HCT116 (cell line): ENCODE measurements at regions not wholly inside any gene's neighbourhood (a gene's known extent, or its start where the extent isn't known, plus 50 kb on each side); places are given as distances from the start of the nearest gene placed in this dataset.

Experiments used
- ATAC-seq: fragments of 200-7000 bp; cut with Tn5 transposase; 2 replicates; pipeline ENCODE4 v1.9.1; 2020; ENCODE audit warnings: mild to moderate bottlenecking, moderate library complexity
- BruUV-seq: library from RNA; stranded (reverse); fragments of 400-500 nt; replicated peaks from 2 replicates; lab custom pipeline; 2021; lab: Mats Ljungman, UMichigan
- CTCF ChIA-PET: fragments of 300-600 bp; sonication (Branson Sonifier 250); formaldehyde crosslinking; loops from one replicate; lab custom pipeline; 2021; ENCODE audit warnings: antibody characterized with exemption; lab: Charles Lee
- POLR2A ChIA-PET: fragments of 300-600, 350-600 bp; sonication (Branson Sonifier 250); formaldehyde crosslinking; loops from one replicate; lab custom pipeline; 2021; ENCODE audit warnings: antibody characterized with exemption; lab: Charles Lee
- RAD21 ChIA-PET, 2 experiments: fragments of 300-600 bp; sonication (Branson Sonifier 250); formaldehyde crosslinking; loops; one replicate each; lab custom pipeline; 2023; ENCODE audit warnings: low total read pairs in 2 of 2; ENCODE audit not compliant: uncharacterized antibody in 2 of 2, unreplicated experiment in 2 of 2, low non-redundant PET in 1 of 2; lab: Charles Lee
- DNase-seq: peaks from one replicate; pipeline ENCODE4 v3.0.0-alpha.2; 2010; ENCODE audit warnings: low read depth, low spot score
- H2AFZ ChIP-seq: fragments of 200-600 bp; shearing (Covaris generic), sonication (generic); 2 replicates; pipeline ENCODE4 v1.6.1; 2017; ENCODE audit warnings: low read depth, mixed run types, mixed read lengths, antibody characterized with exemption, low read length; ENCODE audit not compliant: poor library complexity, severe bottlenecking
- H3K27ac ChIP-seq: 2 replicates; pipeline ENCODE4 v1.5.1; 2012; ENCODE audit warnings: low read depth, low read length
- H3K27me3 ChIP-seq: fragments of 200-600 bp; sonication (generic); 2 replicates; pipeline ENCODE4 v1.6.1; 2016; ENCODE audit warnings: mixed run types, low read length, mixed read lengths; ENCODE audit not compliant: insufficient read depth
- H3K36me3 ChIP-seq, 2 experiments: fragments of 200-500 bp in 1 of 2; fragments of 200-600 bp in 1 of 2; sonication (Bioruptor generic) in 1 of 2; sonication (generic) in 1 of 2; 2 replicates each; pipeline versions ENCODE4 v1.5.1 to v1.6.1; 2014 to 2016; ENCODE audit warnings: low read length in 2 of 2, inconsistent platforms in 1 of 2, mixed read lengths in 1 of 2, mixed run types in 1 of 2; ENCODE audit not compliant: insufficient read depth in 2 of 2, control insufficient read depth in 1 of 2
- H3K4me1 ChIP-seq, 2 experiments: fragments of 200-600 bp in 1 of 2; sonication (generic) in 1 of 2; 2 replicates each; pipeline versions ENCODE4 v1.5.1 to v1.6.1; 2012 to 2017; ENCODE audit warnings: low read length in 2 of 2, inconsistent platforms in 1 of 2, mild to moderate bottlenecking in 1 of 2, mixed read lengths in 1 of 2, mixed run types in 1 of 2, moderate library complexity in 1 of 2; ENCODE audit not compliant: insufficient read depth in 2 of 2, control insufficient read depth in 1 of 2
- H3K4me2 ChIP-seq: fragments of 200-600 bp; sonication (generic); 2 replicates; pipeline ENCODE4 v1.6.1; 2017; ENCODE audit warnings: mixed run types, low read length, mixed read lengths
- H3K4me3 ChIP-seq, 2 experiments: fragments of 200-600 bp in 1 of 2; sonication (generic) in 1 of 2; replicated peaks in 1 of 2; 2 replicates each; pipeline ENCODE4 v1.5.1; 2011 to 2016; ENCODE audit warnings: low read length in 2 of 2, control low read depth in 1 of 2, low read depth in 1 of 2, mild to moderate bottlenecking in 1 of 2, mixed read lengths in 1 of 2, mixed run types in 1 of 2
- H3K79me2 ChIP-seq: fragments of 200-600 bp; sonication (generic); 2 replicates; pipeline ENCODE4 v1.6.1; 2017; ENCODE audit warnings: mild to moderate bottlenecking, mixed run types, low read length, moderate library complexity, mixed read lengths; ENCODE audit not compliant: insufficient read depth
- H3K9ac ChIP-seq: fragments of 200-600 bp; sonication (generic); 2 replicates; pipeline ENCODE4 v1.6.1; 2016; ENCODE audit warnings: low read length, mixed read lengths
- H3K9me2 ChIP-seq: fragments of 200-600 bp; sonication (generic), shearing (Covaris generic); 2 replicates; pipeline ENCODE4 v1.6.1; 2017; ENCODE audit warnings: mixed run types, mild to moderate bottlenecking, moderate library complexity; ENCODE audit not compliant: insufficient read depth
- H3K9me3 ChIP-seq, 2 experiments: fragments of 200-500 bp in 1 of 2; fragments of 200-600 bp in 1 of 2; sonication (Bioruptor generic) in 1 of 2; sonication (generic) in 1 of 2; 2 replicates each; pipeline ENCODE4 v1.6.1; 2014 to 2017; ENCODE audit warnings: low read length in 2 of 2, mixed read lengths in 2 of 2, inconsistent platforms in 1 of 2, low read depth in 1 of 2, mild to moderate bottlenecking in 1 of 2, mixed run types in 1 of 2, moderate library complexity in 1 of 2; ENCODE audit not compliant: control insufficient read depth in 1 of 2, insufficient read depth in 1 of 2
- H4K20me1 ChIP-seq: fragments of 200-600 bp; sonication (generic), shearing (Covaris generic); 2 replicates; pipeline ENCODE4 v1.6.1; 2017; ENCODE audit warnings: mixed run types, mild to moderate bottlenecking, moderate library complexity; ENCODE audit not compliant: insufficient read depth
- CBX3 ChIP-seq: IDR thresholded peaks from 2 replicates; pipeline ENCODE4 v1.6.1; 2012; ENCODE audit warnings: low read depth
- ELF1 ChIP-seq: IDR thresholded peaks from 2 replicates; pipeline ENCODE4 v1.6.1; 2012; ENCODE audit warnings: low read depth, borderline replicate concordance
- EZH2 ChIP-seq: fragments of 200-600 bp; sonication (generic); IDR thresholded peaks from 2 replicates; pipeline ENCODE4 v1.6.1; 2017; ENCODE audit warnings: antibody characterized with exemption, mixed run types
- EZH2phosphoT487 ChIP-seq: fragments of 200-600 bp; IDR thresholded peaks from 2 replicates; pipeline ENCODE4 v1.6.1; 2018; ENCODE audit warnings: antibody characterized with exemption, borderline replicate concordance
- FOSL1 ChIP-seq: IDR thresholded peaks from 2 replicates; pipeline ENCODE4 v1.6.1; 2012; ENCODE audit warnings: low read depth
- JUND ChIP-seq: IDR thresholded peaks from 2 replicates; pipeline ENCODE4 v1.6.1; 2012
- SIN3A ChIP-seq: IDR thresholded peaks from 2 replicates; pipeline ENCODE4 v1.6.1; 2012; ENCODE audit warnings: low read depth
- SRF ChIP-seq: IDR thresholded peaks from 2 replicates; pipeline ENCODE4 v1.6.1; 2012; ENCODE audit warnings: low read depth
- YY1 ChIP-seq: IDR thresholded peaks from 2 replicates; pipeline ENCODE4 v1.6.1; 2011; ENCODE audit warnings: low read length, low read depth, moderate library complexity, mild to moderate bottlenecking; ENCODE audit not compliant: insufficient replicate concordance; ENCODE audit errors: extremely low read depth
- ZBTB33 ChIP-seq: IDR thresholded peaks from 2 replicates; pipeline ENCODE4 v1.6.1; 2011; ENCODE audit warnings: mild to moderate bottlenecking, low read length, moderate library complexity; ENCODE audit not compliant: insufficient replicate concordance; ENCODE audit errors: extremely low read depth
- ZFX ChIP-seq: fragments of 450-650 bp; IDR thresholded peaks from 2 replicates; pipeline ENCODE4 v1.6.1; 2017
- intact Hi-C: fragments of 100-400 bp; cut with micrococcal nuclease; formaldehyde crosslinking; loops from 2 replicates; pipeline ENCODE4 v1.10.0; 2022
- TF ChIP-seq, protein P1 (sequence below), 3 experiments: fragments of 200-600 bp in 1 of 3; sonication (generic) in 1 of 3; IDR thresholded peaks in 2 of 3; conservative IDR thresholded peaks in 1 of 3; 2 replicates each; pipeline ENCODE4 v1.5.1; 2012 to 2017; ENCODE audit warnings: low read depth in 2 of 3, low read length in 2 of 3, antibody characterized with exemption in 1 of 3, borderline replicate concordance in 1 of 3, control low read depth in 1 of 3, mild to moderate bottlenecking in 1 of 3, mixed read lengths in 1 of 3, mixed run types in 1 of 3, moderate library complexity in 1 of 3; ENCODE audit not compliant: insufficient read depth in 1 of 3
- TF ChIP-seq, protein P2 (sequence below): IDR thresholded peaks from 2 replicates; pipeline ENCODE4 v1.6.1; 2012; ENCODE audit warnings: low read depth

DNA sequence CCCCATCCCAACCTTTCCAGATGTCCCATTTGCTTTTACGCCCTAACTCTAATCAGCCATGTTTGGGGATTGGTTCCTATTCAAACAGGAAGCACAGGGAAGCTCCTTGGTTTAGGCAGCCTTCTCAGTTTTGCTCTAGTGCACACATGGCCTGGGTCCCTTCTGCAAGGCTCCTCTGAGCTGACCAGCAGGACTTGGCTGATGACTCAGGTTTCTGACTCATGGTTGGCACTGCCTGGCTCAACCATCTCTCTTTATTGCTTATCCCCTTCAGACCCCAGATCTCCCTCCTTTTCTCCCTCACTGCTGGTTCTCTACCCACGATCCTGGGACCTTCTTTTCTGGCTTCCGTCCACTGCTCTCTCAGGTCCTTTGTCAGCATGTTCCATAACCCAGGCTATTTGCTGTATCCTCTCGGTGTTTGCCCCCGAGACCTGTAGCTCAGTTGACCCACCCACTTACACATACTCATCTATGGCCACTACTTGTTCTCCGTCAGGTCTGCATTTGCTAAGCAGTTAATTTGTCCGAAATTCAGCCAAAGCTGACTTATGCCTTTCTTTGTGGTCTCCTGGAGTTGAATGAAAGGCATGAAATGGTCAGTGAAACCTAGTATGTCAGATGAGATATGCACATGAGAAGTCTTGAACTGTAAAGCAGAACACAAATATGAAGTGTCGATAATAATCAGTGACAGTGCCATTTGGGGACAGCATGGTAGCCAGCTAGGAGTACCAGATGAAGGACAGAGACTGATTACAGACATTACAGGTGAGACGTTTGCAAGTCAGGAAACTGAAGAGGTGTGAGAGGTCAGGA is 323.5 kb upstream of the ROPN1 start:
- H3K4me3 ChIP-seq = no peak overlapping the region
- no peaks in the 10 kb centered on the region for H3K79me2 ChIP-seq
- no peaks in the 10 kb centered on the region for H3K36me3 ChIP-seq
- H3K9me3 ChIP-seq = no peaks in the 10 kb centered on the region
- TF ChIP-seq ZFX (no peak), SRF (no peak), ELF1 (no peak), EZH2 (no peak), ZBTB33 (no peak), CBX3 (no peak), YY1 (no peak), FOSL1 (peak; percentile 49), EZH2phosphoT487 (no peak), SIN3A (no peak), JUND (peak; percentile 33; the same call in 1 of the 2 replicates)
- TF ChIP-seq, protein P1, sequence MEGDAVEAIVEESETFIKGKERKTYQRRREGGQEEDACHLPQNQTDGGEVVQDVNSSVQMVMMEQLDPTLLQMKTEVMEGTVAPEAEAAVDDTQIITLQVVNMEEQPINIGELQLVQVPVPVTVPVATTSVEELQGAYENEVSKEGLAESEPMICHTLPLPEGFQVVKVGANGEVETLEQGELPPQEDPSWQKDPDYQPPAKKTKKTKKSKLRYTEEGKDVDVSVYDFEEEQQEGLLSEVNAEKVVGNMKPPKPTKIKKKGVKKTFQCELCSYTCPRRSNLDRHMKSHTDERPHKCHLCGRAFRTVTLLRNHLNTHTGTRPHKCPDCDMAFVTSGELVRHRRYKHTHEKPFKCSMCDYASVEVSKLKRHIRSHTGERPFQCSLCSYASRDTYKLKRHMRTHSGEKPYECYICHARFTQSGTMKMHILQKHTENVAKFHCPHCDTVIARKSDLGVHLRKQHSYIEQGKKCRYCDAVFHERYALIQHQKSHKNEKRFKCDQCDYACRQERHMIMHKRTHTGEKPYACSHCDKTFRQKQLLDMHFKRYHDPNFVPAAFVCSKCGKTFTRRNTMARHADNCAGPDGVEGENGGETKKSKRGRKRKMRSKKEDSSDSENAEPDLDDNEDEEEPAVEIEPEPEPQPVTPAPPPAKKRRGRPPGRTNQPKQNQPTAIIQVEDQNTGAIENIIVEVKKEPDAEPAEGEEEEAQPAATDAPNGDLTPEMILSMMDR (IDR thresholded peaks at IDR 0.05 in 2 of 3, conservative IDR thresholded peaks at IDR 0.05 in 1 of 3; ENCODE audit: borderline replicate concordance in 1 of 3, insufficient read depth in 1 of 3, low read depth in 2 of 3, low read length in 2 of 3) = no peak
- TF ChIP-seq, protein P2, sequence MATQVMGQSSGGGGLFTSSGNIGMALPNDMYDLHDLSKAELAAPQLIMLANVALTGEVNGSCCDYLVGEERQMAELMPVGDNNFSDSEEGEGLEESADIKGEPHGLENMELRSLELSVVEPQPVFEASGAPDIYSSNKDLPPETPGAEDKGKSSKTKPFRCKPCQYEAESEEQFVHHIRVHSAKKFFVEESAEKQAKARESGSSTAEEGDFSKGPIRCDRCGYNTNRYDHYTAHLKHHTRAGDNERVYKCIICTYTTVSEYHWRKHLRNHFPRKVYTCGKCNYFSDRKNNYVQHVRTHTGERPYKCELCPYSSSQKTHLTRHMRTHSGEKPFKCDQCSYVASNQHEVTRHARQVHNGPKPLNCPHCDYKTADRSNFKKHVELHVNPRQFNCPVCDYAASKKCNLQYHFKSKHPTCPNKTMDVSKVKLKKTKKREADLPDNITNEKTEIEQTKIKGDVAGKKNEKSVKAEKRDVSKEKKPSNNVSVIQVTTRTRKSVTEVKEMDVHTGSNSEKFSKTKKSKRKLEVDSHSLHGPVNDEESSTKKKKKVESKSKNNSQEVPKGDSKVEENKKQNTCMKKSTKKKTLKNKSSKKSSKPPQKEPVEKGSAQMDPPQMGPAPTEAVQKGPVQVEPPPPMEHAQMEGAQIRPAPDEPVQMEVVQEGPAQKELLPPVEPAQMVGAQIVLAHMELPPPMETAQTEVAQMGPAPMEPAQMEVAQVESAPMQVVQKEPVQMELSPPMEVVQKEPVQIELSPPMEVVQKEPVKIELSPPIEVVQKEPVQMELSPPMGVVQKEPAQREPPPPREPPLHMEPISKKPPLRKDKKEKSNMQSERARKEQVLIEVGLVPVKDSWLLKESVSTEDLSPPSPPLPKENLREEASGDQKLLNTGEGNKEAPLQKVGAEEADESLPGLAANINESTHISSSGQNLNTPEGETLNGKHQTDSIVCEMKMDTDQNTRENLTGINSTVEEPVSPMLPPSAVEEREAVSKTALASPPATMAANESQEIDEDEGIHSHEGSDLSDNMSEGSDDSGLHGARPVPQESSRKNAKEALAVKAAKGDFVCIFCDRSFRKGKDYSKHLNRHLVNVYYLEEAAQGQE = no peak
- TF ChIP-seq, all 23 proteins: peak for 2
- BruUV-seq = no TSS peak
- H2AFZ ChIP-seq = no peak overlapping the region
- peaks cover 2% of the 10 kb centered on the region for H3K27me3 ChIP-seq
- H4K20me1 ChIP-seq = no peaks in the 10 kb centered on the region
- DNase-seq (peak; percentile 3), ATAC-seq (no peak)
- CTCF ChIA-PET = no interaction called here
- no peak overlapping the region for H3K9ac ChIP-seq
- no peaks in the 10 kb centered on the region for H3K9me2 ChIP-seq
- H3K4me2 ChIP-seq = no peak overlapping the region
- H3K27ac ChIP-seq = no peak overlapping the region
- RAD21 ChIA-PET = no interaction called here
- POLR2A ChIA-PET = no interaction called here
- intact Hi-C loops = no loop called here
- peaks cover 0 to 6% of the 10 kb centered on the region in 2 experiments; a peak in 1 of 4 replicates for H3K4me1 ChIP-seq
